ENCODE measurements at regions not wholly inside any gene's neighbourhood (a gene's known extent, or its start where the extent isn't known, plus 50 kb on each side); places are given as distances from the start of the nearest gene placed in this dataset.

DNA sequence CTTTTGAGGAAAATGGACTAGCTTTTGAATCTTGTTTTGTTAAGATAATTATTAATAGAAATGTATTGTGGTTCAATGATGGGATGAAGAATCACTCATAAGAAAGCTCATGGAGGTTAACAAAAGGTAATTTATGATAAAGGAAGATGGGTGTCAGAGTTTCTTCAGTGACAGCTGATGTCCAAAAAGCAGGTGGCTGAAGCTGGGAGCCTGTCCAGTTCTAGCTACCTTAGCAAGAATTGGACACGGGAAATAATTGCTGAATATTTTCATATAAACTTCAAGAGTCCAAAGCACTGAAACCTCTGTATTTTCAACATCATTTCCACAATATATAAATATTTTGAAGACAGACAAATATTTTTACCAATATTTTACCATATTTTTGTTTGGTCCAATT is 1505.8 kb upstream of the SLC39A10 start:
- FAIRE-seq (no peak), DNase-seq (ENCODE audit: low read depth, low spot score) (no peak), ATAC-seq (no peak)
- H3K9me3 ChIP-seq (replicated peaks; ENCODE audit: control insufficient read depth, insufficient read depth, low read length), result no peaks in the 10 kb centered on the region
- TF ChIP-seq RBBP5 (conservative IDR thresholded peaks at IDR 0.05), result no peak
- TF ChIP-seq NR2F1 (conservative IDR thresholded peaks at IDR 0.05), result no peak
- TF ChIP-seq CHD2 (IDR thresholded peaks at IDR 0.05; ENCODE audit: borderline replicate concordance, low read depth, low read length), result no peak
- no peak for TF ChIP-seq PRDM15 (CRISPR knock-in tag; IDR thresholded peaks at IDR 0.05)
- TF ChIP-seq NRF1 (conservative IDR thresholded peaks at IDR 0.05; ENCODE audit: low read depth, low read length), result no peak
- no peak for TF ChIP-seq MAX (IDR thresholded peaks at IDR 0.05; ENCODE audit: low read depth, low read length)
- no peak for TF ChIP-seq USF1 (IDR thresholded peaks at IDR 0.05; ENCODE audit: borderline replicate concordance, extremely low read length, insufficient read depth, low read depth, low read length)
- TF ChIP-seq NFYA (IDR thresholded peaks at IDR 0.05; ENCODE audit: borderline replicate concordance, low read depth, low read length), result no peak
- WGBS (ENCODE audit: insufficient coverage, insufficient replicate concordance, low lambda C conversion rate, missing lambda C conversion rate), result 25% methylated on average over 1 of the region's 1 CpG
- ChIA-PET RAD21 (ENCODE audit: unreplicated experiment) (no interaction called here), POLR2A (no interaction called here), CTCF (no interaction called here), SMC1A (ENCODE audit: uncharacterized antibody, unreplicated experiment) (interaction anchor here (1.0 kb wide), 2 partner anchors 18 to 46 kb away, joined by 3 read pairs; no protein-coding TSS in a partner anchor)
- no peak overlapping the region for H3K4me2 ChIP-seq (ENCODE audit: control insufficient read depth, insufficient read depth)
- no peak overlapping the region for H3K9ac ChIP-seq (ENCODE audit: control insufficient read depth, insufficient read depth, low read length)
- H3K27me3 ChIP-seq (replicated peaks in 1 of 2; ENCODE audit: control insufficient read depth in 2 of 2, insufficient read depth in 2 of 2, low read length in 1 of 2), result no peaks in the 10 kb centered on the region
- H3K36me3 ChIP-seq (ENCODE audit: control insufficient read depth in 2 of 2, insufficient read depth in 2 of 2, low read length in 1 of 2), result no peaks in the 10 kb centered on the region
- no peak overlapping the region for H2AFZ ChIP-seq (ENCODE audit: control insufficient read depth, low read depth, low read length)
- no peaks in the 10 kb centered on the region for H3K4me1 ChIP-seq (ENCODE audit: control insufficient read depth, insufficient read depth, low read length)
- no peaks in the 10 kb centered on the region for H4K20me1 ChIP-seq (ENCODE audit: control insufficient read depth, insufficient read depth)
- in situ Hi-C loops (cut with MboI) (no loop called here), intact Hi-C loops (cut with micrococcal nuclease; ENCODE audit: unreplicated experiment) (no loop called here)
- H3K27ac ChIP-seq (ENCODE audit: control insufficient read depth, insufficient read depth), result no peak overlapping the region
- BruUV-seq (replicated peaks), result no TSS peak
- no peak overlapping the region for H3K4me3 ChIP-seq
- no peaks in the 10 kb centered on the region for H3K79me2 ChIP-seq (ENCODE audit: control insufficient read depth, insufficient read depth, low read length)

Data from GM12878 (cell line).